NCI-H1105 treated with DMSO at 0.1 percent for 48 hours (cell line): ENCODE measurements at regions not wholly inside any gene's neighbourhood (a gene's known extent, or its start where the extent isn't known, plus 50 kb on each side); places are given as distances from the start of the nearest gene placed in this dataset.

Experiments used
- DNase-seq: peaks from one replicate; lab custom pipeline; 2025; lab: John Stamatoyannopoulos, UW

GRCh38 chr13:112246731-112247470 is 129.3 kb upstream of the SPACA7 start:
- no peak for DNase-seq

GRCh38 chr13:112247471-112248405 is 128.4 kb upstream of the SPACA7 start:
- no peak for DNase-seq

- no peak for DNase-seq
These were observed 127.8 kb upstream of the SPACA7 start for GRCh38 chr13:112248406-112248760.

- no peak for DNase-seq
These were observed 127.1 kb upstream of the SPACA7 start for GRCh38 chr13:112248862-112249592.

GRCh38 chr13:112249644-112250610 is 126.2 kb upstream of the SPACA7 start:
- DNase-seq, result no peak

- no peak for DNase-seq
These were observed 125.2 kb upstream of the SPACA7 start for GRCh38 chr13:112250788-112251445.

- DNase-seq, result no peak
These were observed 124.1 kb upstream of the SPACA7 start for GRCh38 chr13:112251930-112252585.

- no peak for DNase-seq
These were observed 123.2 kb upstream of the SPACA7 start for GRCh38 chr13:112252804-112253590.

- DNase-seq, result no peak
These were observed 122.5 kb upstream of the SPACA7 start for GRCh38 chr13:112253631-112254030.

GRCh38 chr13:112254061-112254818 is 121.9 kb upstream of the SPACA7 start:
- DNase-seq, result no peak

GRCh38 chr13:112254900-112255299 is 121.3 kb upstream of the SPACA7 start:
- no peak for DNase-seq

- no peak for DNase-seq
These were observed 120.5 kb upstream of the SPACA7 start for GRCh38 chr13:112255550-112256120.

GRCh38 chr13:112256716-112257494 is 119.2 kb upstream of the SPACA7 start:
- DNase-seq, result no peak

GRCh38 chr13:112259511-112259910 is 116.6 kb upstream of the SPACA7 start:
- no peak for DNase-seq

- no peak for DNase-seq
These were observed 115.8 kb upstream of the SPACA7 start for GRCh38 chr13:112260108-112261055.

GRCh38 chr13:112261924-112262323 is 114.2 kb upstream of the SPACA7 start:
- DNase-seq, result no peak
